Progenitor cell of endocrine pancreas (in vitro differentiated cells): ENCODE measurements at regions not wholly inside any gene's neighbourhood (a gene's known extent, or its start where the extent isn't known, plus 50 kb on each side); places are given as distances from the start of the nearest gene placed in this dataset.

Source experiments
- DNase-seq: peaks from one replicate; pipeline ENCODE4 v3.0.0; 2021; ENCODE audit warnings: low spot score; ENCODE audit not compliant: unreplicated experiment
- H3K27ac Mint-ChIP-seq: 2 replicates; pipeline ENCODE4 v1.8.0; 2021; ENCODE audit warnings: mild to moderate bottlenecking, moderate library complexity, mixed read lengths
- H3K27me3 Mint-ChIP-seq: 2 replicates; pipeline ENCODE4 v1.8.0; 2021; ENCODE audit warnings: mixed read lengths
- H3K36me3 Mint-ChIP-seq: 2 replicates; pipeline ENCODE4 v1.8.0; 2022; ENCODE audit warnings: mixed read lengths; ENCODE audit not compliant: insufficient read depth
- H3K4me1 Mint-ChIP-seq: 2 replicates; pipeline ENCODE4 v1.8.0; 2021; ENCODE audit warnings: low read depth, mixed read lengths
- H3K4me3 Mint-ChIP-seq: 2 replicates; pipeline ENCODE4 v1.8.0; 2021; ENCODE audit warnings: low read depth, mild to moderate bottlenecking, moderate library complexity, mixed read lengths
- H3K9me3 Mint-ChIP-seq: 2 replicates; pipeline ENCODE4 v1.8.0; 2021; ENCODE audit warnings: low read depth, mixed read lengths
- TF ChIP-seq, protein P1 (sequence below): fragments of 200-600 bp; sonication (generic); IDR thresholded peaks from one replicate; pipeline ENCODE4 v1.5.0; 2021; ENCODE audit warnings: antibody characterized with exemption, mild to moderate bottlenecking; ENCODE audit not compliant: unreplicated experiment

DNA sequence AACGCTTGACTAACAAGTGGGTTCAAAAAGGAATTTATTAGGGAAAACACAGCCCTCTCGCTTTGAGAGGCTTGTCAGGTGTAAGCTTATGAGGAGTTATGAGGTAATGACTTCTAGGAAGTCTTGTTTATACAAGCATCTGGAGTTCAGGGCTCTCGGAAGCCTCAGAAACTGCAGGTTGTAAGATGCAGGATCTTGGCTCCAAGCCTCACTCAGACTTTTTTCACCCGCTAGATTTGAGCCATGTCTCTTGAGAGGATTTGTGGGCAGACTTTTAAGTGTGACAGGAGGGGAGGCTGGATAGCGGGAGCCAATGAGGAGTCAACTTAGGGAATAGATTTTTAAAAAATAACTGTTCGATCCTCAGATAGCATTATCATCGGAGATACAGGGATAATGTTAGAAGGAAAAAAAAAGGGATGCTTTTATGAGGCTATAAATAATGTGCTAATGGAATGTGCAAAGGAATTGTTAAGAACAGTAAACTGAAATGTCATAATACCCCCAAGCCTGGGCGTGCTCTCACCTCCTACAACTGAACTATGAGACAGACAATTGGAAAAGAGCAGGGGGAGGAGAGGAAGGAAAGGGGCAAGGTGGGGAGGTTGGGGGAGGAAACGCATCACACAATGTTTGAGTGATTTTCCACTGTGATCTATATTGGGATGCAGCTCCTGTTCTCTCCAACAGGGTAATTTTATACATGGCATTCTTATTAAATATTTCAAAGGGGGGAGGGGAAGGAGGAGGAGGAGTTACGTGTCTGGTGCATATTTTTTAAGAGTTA is 107.4 kb upstream of the ESRRG start:
- peaks cover 9% of the 10 kb centered on the region for H3K9me3 Mint-ChIP-seq
- no peaks in the 10 kb centered on the region for H3K4me1 Mint-ChIP-seq
- H3K27ac Mint-ChIP-seq = no peak overlapping the region
- no peak for DNase-seq
- H3K36me3 Mint-ChIP-seq = no peaks in the 10 kb centered on the region
- H3K4me3 Mint-ChIP-seq = no peak overlapping the region
- peaks cover 71% of the 10 kb centered on the region for H3K27me3 Mint-ChIP-seq
- TF ChIP-seq, protein P1, sequence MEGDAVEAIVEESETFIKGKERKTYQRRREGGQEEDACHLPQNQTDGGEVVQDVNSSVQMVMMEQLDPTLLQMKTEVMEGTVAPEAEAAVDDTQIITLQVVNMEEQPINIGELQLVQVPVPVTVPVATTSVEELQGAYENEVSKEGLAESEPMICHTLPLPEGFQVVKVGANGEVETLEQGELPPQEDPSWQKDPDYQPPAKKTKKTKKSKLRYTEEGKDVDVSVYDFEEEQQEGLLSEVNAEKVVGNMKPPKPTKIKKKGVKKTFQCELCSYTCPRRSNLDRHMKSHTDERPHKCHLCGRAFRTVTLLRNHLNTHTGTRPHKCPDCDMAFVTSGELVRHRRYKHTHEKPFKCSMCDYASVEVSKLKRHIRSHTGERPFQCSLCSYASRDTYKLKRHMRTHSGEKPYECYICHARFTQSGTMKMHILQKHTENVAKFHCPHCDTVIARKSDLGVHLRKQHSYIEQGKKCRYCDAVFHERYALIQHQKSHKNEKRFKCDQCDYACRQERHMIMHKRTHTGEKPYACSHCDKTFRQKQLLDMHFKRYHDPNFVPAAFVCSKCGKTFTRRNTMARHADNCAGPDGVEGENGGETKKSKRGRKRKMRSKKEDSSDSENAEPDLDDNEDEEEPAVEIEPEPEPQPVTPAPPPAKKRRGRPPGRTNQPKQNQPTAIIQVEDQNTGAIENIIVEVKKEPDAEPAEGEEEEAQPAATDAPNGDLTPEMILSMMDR = no peak

DNA sequence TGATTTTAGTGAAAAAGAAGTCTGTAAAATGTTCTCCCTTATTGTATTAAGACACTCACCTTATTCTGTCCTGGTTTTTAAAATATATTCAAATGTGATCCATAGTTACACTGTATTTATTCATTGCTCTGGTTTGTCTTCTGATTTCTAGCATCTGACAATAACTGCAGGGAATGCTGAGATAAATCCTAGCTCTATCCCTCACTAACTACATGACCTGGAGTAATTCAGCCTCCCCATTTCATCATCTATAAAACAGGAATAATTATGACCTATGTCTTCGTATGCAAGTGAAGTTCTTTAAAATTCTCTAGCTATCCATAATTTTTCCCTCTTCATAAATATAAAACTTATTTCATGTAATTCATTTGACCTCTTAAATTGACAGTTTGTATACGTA is 104.0 kb upstream of the ESRRG start:
- H3K27me3 Mint-ChIP-seq = peaks cover 67% of the 10 kb centered on the region
- TF ChIP-seq, protein P1 = no peak
- no peaks in the 10 kb centered on the region for H3K9me3 Mint-ChIP-seq
- H3K4me3 Mint-ChIP-seq = no peak overlapping the region
- H3K36me3 Mint-ChIP-seq = no peaks in the 10 kb centered on the region
- no peak overlapping the region for H3K27ac Mint-ChIP-seq
- no peak for DNase-seq
- peaks cover 5% of the 10 kb centered on the region for H3K4me1 Mint-ChIP-seq

GRCh38 chr1:216826646-216827045 is 103.4 kb upstream of the ESRRG start:
- Mint-ChIP-seq H3K27ac (no peak overlapping the region), H3K9me3 (no peaks in the 10 kb centered on the region), H3K36me3 (no peaks in the 10 kb centered on the region), H3K27me3 (peaks cover 64% of the 10 kb centered on the region), H3K4me1 (peaks cover 9% of the 10 kb centered on the region), H3K4me3 (no peak overlapping the region)
- no peak for DNase-seq
- TF ChIP-seq, protein P1 = no peak

- H3K27me3 Mint-ChIP-seq = peaks cover 62% of the 10 kb centered on the region
- TF ChIP-seq, protein P1 = no peak
- H3K4me1 Mint-ChIP-seq = peaks cover 9% of the 10 kb centered on the region
- no peaks in the 10 kb centered on the region for H3K9me3 Mint-ChIP-seq
- H3K36me3 Mint-ChIP-seq = no peaks in the 10 kb centered on the region
- no peak overlapping the region for H3K27ac Mint-ChIP-seq
- DNase-seq = no peak
- H3K4me3 Mint-ChIP-seq = no peak overlapping the region
These were observed 103.0 kb upstream of the ESRRG start for GRCh38 chr1:216826214-216826613.

DNA sequence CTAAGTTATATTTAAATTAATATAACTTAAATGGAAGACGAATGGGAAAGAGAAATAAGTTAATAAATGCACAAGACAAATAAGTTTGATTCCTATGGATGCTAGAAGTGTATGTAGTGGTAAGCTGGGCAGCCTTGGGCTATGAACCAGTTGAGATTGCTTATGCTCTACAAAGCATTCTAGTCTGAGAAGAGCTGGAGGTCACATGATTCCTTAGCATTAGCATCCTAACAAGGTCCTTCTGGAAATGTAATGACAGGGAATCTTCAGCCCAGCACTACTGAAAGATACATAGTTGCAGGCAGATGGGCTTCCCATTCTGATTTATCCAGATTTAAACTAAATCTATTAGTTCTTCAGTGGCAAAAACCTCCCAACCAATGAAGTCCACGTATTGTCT is 102.3 kb upstream of the ESRRG start:
- Mint-ChIP-seq H3K36me3 (no peaks in the 10 kb centered on the region), H3K27ac (no peak overlapping the region), H3K4me1 (peaks cover 11% of the 10 kb centered on the region), H3K9me3 (no peaks in the 10 kb centered on the region), H3K4me3 (no peak overlapping the region), H3K27me3 (peaks cover 58% of the 10 kb centered on the region)
- TF ChIP-seq, protein P1 = no peak
- DNase-seq = no peak
